Stimulated activated CD8-positive, alpha-beta memory T cell treated with anti-CD3 and anti-CD28 coated beads, Interleukin-2, amount 100 ng/mL, for 1 hour (primary cell): ENCODE measurements at regions not wholly inside any gene's neighbourhood (a gene's known extent, or its start where the extent isn't known, plus 50 kb on each side); places are given as distances from the start of the nearest gene placed in this dataset.

ENCODE experiments used
- DNase-seq, 2 donors: peaks; one replicate each; pipeline ENCODE4 v3.0.0-alpha.2; 2020; ENCODE audit warnings: low read depth in 2 of 2

GRCh38 chr5:175805256-175806011 is 65.9 kb upstream of the CPLX2 start:
- no peak for DNase-seq

GRCh38 chr5:175808711-175809110 is 62.7 kb upstream of the CPLX2 start:
- no peak for DNase-seq

GRCh38 chr5:175809531-175810121 is 61.8 kb upstream of the CPLX2 start:
- no peak for DNase-seq

GRCh38 chr5:175810457-175810856 is 60.9 kb upstream of the CPLX2 start:
- no peak for DNase-seq

GRCh38 chr5:175811589-175811988 is 59.8 kb upstream of the CPLX2 start:
- no peak for DNase-seq

GRCh38 chr5:175813943-175814630 is 57.3 kb upstream of the CPLX2 start:
- no peak for DNase-seq

- DNase-seq: no peak
Measured at GRCh38 chr5:175814691-175815090, 56.7 kb upstream of the CPLX2 start.

- no peak for DNase-seq
Measured at GRCh38 chr5:175815126-175815913, 56.1 kb upstream of the CPLX2 start.

- DNase-seq: no peak
Measured at GRCh38 chr5:175816348-175816747, 55.0 kb upstream of the CPLX2 start.

- no peak for DNase-seq
Measured at GRCh38 chr5:175819090-175819425, 52.3 kb upstream of the CPLX2 start.

- no peak for DNase-seq
Measured at GRCh38 chr5:175820230-175820629, 51.1 kb upstream of the CPLX2 start.
